Adipocyte (in vitro differentiated cells): ENCODE measurements at regions not wholly inside any gene's neighbourhood (a gene's known extent, or its start where the extent isn't known, plus 50 kb on each side); places are given as distances from the start of the nearest gene placed in this dataset.
A peak's percentile ranks its signal among the peaks of the same experiment; 100 is the strongest.

Source experiments
- DNase-seq: peaks from one replicate; pipeline ENCODE4 v3.0.0-alpha.2; 2015; ENCODE audit warnings: low read depth
- H3K27me3 ChIP-seq: replicated peaks from 2 replicates; pipeline ENCODE4 v1.7.0; 2013; ENCODE audit warnings: mild to moderate bottlenecking, low read length, moderate library complexity; ENCODE audit not compliant: control insufficient read depth, insufficient read depth
- H3K36me3 ChIP-seq: 2 replicates; pipeline ENCODE4 v1.7.0; 2013; ENCODE audit warnings: low read length, mild to moderate bottlenecking, moderate library complexity; ENCODE audit not compliant: control insufficient read depth, insufficient read depth, severe bottlenecking
- H3K4me1 ChIP-seq: 2 replicates; pipeline ENCODE4 v1.7.0; 2013; ENCODE audit warnings: mild to moderate bottlenecking, low read length, moderate library complexity; ENCODE audit not compliant: control insufficient read depth, insufficient read depth
- H3K4me3 ChIP-seq: 2 replicates; pipeline ENCODE4 v1.7.0; 2013; ENCODE audit warnings: mild to moderate bottlenecking, low read length, moderate library complexity
- H3K9ac ChIP-seq: 2 replicates; pipeline ENCODE4 v1.7.0; 2013; ENCODE audit warnings: mild to moderate bottlenecking, low read length, moderate library complexity
- H3K9me3 ChIP-seq: 2 replicates; pipeline ENCODE4 v1.7.0; 2013; ENCODE audit warnings: mild to moderate bottlenecking, low read length, moderate library complexity; ENCODE audit not compliant: control insufficient read depth

- H3K9ac ChIP-seq, result no peak overlapping the region
- no peaks in the 10 kb centered on the region for H3K27me3 ChIP-seq
- no peaks in the 10 kb centered on the region for H3K4me1 ChIP-seq
- no peak for DNase-seq
- H3K36me3 ChIP-seq, result no peaks in the 10 kb centered on the region
- no peaks in the 10 kb centered on the region for H3K9me3 ChIP-seq
- no peak overlapping the region for H3K4me3 ChIP-seq
Observed at GRCh38 chr3:31242026-31242960, 290.4 kb upstream of the STT3B start.

- Histone ChIP-seq H3K9me3 (no peaks in the 10 kb centered on the region), H3K9ac (no peak overlapping the region), H3K36me3 (no peaks in the 10 kb centered on the region), H3K4me3 (no peak overlapping the region), H3K4me1 (no peaks in the 10 kb centered on the region), H3K27me3 (no peaks in the 10 kb centered on the region)
- no peak for DNase-seq
Observed at GRCh38 chr3:31244929-31245817, 287.6 kb upstream of the STT3B start.

- H3K9ac ChIP-seq, result no peak overlapping the region
- H3K4me3 ChIP-seq, result no peak overlapping the region
- H3K36me3 ChIP-seq, result no peaks in the 10 kb centered on the region
- DNase-seq, result no peak
- H3K4me1 ChIP-seq, result no peaks in the 10 kb centered on the region
- no peaks in the 10 kb centered on the region for H3K27me3 ChIP-seq
- no peaks in the 10 kb centered on the region for H3K9me3 ChIP-seq
Observed at GRCh38 chr3:31246293-31247062, 286.2 kb upstream of the STT3B start.

DNA sequence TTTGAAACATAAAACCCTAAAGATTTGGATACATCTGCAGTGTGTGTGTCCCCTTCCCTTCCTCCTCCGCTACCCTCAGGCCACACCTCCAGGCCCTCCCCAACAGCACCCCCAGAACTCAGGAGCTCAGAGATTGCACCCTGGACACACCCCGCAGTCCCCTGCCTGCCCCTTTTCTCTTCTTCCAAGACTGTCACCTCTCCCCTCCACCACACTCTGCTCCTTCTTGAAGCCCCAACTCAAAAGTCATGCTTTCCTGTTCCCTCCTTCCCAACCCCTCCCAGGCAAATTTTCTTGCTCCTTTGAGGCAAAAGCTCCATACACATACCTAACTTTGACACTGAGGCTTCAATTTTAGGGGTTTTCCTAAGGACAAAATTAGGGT lies 285.7 kb upstream of the STT3B start:
- peaks cover 4% of the 10 kb centered on the region for H3K9me3 ChIP-seq
- no peaks in the 10 kb centered on the region for H3K4me1 ChIP-seq
- no peak for DNase-seq
- H3K9ac ChIP-seq, result no peak overlapping the region
- no peaks in the 10 kb centered on the region for H3K27me3 ChIP-seq
- no peaks in the 10 kb centered on the region for H3K36me3 ChIP-seq
- no peak overlapping the region for H3K4me3 ChIP-seq

GRCh38 chr3:31247850-31248562 lies 284.7 kb upstream of the STT3B start:
- H3K9ac ChIP-seq, result no peak overlapping the region
- no peak for DNase-seq
- no peaks in the 10 kb centered on the region for H3K4me1 ChIP-seq
- H3K27me3 ChIP-seq, result no peaks in the 10 kb centered on the region
- no peaks in the 10 kb centered on the region for H3K36me3 ChIP-seq
- H3K4me3 ChIP-seq, result no peak overlapping the region
- peaks cover 12% of the 10 kb centered on the region for H3K9me3 ChIP-seq

DNA sequence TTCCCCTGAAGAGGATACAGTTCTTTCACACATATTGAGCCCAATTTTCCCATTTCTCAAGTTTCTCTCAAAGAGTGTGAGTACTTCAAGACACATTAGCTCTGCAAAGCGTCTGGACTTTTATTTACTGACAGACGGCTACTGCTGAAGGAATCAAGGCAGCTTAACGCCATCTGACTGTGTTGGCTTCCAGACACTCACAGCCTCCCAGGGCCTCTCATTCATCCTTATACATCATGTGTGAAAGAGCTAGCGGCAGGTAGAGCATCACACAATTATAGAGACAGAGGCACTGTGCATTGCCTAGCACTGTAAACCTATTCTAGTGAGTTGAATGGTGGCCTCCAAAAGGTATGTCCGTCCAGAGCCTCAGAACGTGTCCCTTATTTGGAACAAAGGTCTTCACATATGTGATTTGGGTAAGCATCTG lies 284.1 kb upstream of the STT3B start:
- H3K36me3 ChIP-seq, result no peaks in the 10 kb centered on the region
- no peak overlapping the region for H3K9ac ChIP-seq
- no peaks in the 10 kb centered on the region for H3K27me3 ChIP-seq
- no peak for DNase-seq
- peaks cover 12% of the 10 kb centered on the region for H3K9me3 ChIP-seq
- H3K4me3 ChIP-seq, result no peak overlapping the region
- no peaks in the 10 kb centered on the region for H3K4me1 ChIP-seq

- Histone ChIP-seq H3K9me3 (peaks cover 12% of the 10 kb centered on the region), H3K27me3 (no peaks in the 10 kb centered on the region), H3K4me3 (no peak overlapping the region), H3K9ac (no peak overlapping the region), H3K4me1 (no peaks in the 10 kb centered on the region), H3K36me3 (no peaks in the 10 kb centered on the region)
- no peak for DNase-seq
Observed at GRCh38 chr3:31249545-31249944, 283.2 kb upstream of the STT3B start.

DNA sequence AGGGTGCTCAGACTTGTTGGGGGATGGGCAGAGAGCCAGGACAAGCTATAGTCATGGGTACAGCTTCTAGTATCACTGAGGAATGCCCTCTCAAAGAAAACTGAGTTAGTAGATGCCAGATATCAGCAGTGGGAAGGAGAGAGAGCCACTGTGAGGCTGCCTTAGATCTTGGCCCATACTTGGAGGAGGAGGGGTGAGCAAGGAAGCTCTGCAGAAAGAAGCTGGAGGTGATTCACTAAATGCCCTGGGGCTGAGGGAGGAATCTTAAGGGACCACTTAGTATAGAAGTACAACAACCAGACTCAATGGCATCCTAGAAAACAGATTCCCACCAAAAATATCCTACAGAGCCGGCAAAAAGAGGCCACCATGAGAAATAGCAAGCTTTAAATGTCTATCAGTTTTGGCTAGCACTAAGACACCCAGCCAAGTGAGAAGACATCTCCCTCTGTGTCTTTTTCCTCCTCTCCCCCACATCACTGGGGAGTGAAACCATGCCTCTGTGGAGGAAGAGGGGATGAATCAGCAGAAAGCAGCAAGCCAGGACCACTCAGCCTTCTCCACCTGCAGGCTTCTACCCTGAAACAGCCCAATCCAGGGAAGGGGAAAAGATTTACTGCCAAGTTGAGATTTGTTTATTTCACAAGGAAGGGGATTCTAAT lies 282.5 kb upstream of the STT3B start:
- H3K4me3 ChIP-seq, result no peak overlapping the region

GRCh38 chr3:31251083-31251482 lies 281.6 kb upstream of the STT3B start:
- Histone ChIP-seq H3K9ac (no peak overlapping the region), H3K4me1 (no peaks in the 10 kb centered on the region)

More for the DNA sequence above, 282.5 kb upstream of the STT3B start:
- Histone ChIP-seq H3K9ac (no peak overlapping the region), H3K27me3 (no peaks in the 10 kb centered on the region), H3K4me1 (no peaks in the 10 kb centered on the region), H3K9me3 (peaks cover 12% of the 10 kb centered on the region), H3K36me3 (no peaks in the 10 kb centered on the region)
- peak; percentile 2 for DNase-seq

More at GRCh38 chr3:31251083-31251482, 281.6 kb upstream of the STT3B start:
- Histone ChIP-seq H3K27me3 (no peaks in the 10 kb centered on the region), H3K4me3 (no peak overlapping the region), H3K36me3 (no peaks in the 10 kb centered on the region), H3K9me3 (peaks cover 12% of the 10 kb centered on the region)
- no peak for DNase-seq
